COLO668 (cell line): ENCODE measurements at regions not wholly inside any gene's neighbourhood (a gene's known extent, or its start where the extent isn't known, plus 50 kb on each side); places are given as distances from the start of the nearest gene placed in this dataset.
"Not testable (repeated sequence)": the region's sequence is repeated elsewhere in the genome, so short reads cannot be mapped to it uniquely, and the experiment has no call there.

Source experiments
- DNase-seq: peaks from one replicate; lab custom pipeline; 2025; ENCODE audit not compliant: unreplicated experiment; lab: John Stamatoyannopoulos, UW

- DNase-seq: no peak
Measured at GRCh38 chr5:126009566-126009965, 413.6 kb upstream of the GRAMD2B start.

DNA sequence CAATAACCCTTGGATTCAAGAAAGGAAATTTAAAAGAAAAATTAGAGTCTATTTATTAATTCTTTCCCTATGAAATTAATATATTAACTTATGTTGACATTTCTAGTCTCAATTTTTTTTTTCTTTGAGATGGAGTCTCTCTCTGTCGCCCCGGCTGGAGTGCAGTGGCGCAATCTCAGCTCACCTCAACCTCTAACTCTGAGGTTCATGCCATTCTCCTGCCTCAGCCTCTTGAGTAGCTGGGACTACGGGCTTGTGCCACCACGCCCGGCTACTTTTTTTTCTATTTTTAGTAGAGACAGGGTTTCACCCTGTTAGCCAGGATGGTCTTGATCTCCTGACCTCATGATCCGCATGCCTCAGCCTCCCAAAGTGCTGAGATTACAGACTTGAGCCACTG, 411.7 kb upstream of the GRAMD2B start:
- not testable (repeated sequence) for DNase-seq

DNA sequence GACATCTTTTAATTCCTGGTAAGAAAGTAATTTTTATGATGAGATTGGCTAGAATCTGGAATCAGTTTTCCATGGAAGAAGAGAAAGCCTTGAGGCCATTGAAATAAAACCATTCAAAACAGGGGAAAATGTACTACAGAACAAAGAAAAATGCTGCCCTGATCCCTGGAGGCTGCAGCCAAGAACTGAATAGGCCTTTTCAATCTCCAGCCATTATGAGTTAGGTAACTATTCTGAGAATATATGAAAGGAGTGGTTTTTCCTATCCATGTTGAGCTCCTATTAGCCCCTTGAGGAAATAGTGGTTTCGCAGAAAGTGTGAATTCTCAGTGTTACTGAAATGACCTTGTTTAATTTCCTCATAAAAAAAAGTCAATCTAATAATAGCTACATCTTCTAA, 408.5 kb upstream of the GRAMD2B start:
- no peak for DNase-seq

GRCh38 chr5:126015235-126016181, 407.7 kb upstream of the GRAMD2B start:
- no peak for DNase-seq

- DNase-seq: no peak
Measured at GRCh38 chr5:126016256-126016655, 407.0 kb upstream of the GRAMD2B start.

- DNase-seq: no peak
Measured at GRCh38 chr5:126017096-126017495, 406.1 kb upstream of the GRAMD2B start.

- DNase-seq: no peak
Measured at GRCh38 chr5:126020770-126021169, 402.4 kb upstream of the GRAMD2B start.

GRCh38 chr5:126023994-126024441, 399.2 kb upstream of the GRAMD2B start:
- no peak for DNase-seq

GRCh38 chr5:126027149-126027548, 396.1 kb upstream of the GRAMD2B start:
- no peak for DNase-seq

DNA sequence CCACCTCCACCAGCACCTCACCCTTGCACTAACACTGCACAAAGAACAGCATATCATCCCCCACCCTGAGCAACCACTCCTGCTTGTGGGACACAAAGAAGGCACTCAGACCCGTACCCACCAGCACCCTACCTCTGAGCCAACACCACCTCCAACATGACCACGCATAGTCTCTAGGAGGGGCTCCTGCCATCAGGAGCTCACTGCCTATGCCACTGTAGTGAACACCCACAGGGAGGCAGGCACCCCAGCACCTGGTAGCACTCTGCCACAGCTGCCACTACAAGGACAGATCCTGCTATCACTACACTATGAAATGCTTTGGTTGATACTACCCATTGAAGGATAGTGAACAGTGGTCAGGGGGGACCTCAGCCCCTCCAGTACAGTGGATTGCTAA, 395.6 kb upstream of the GRAMD2B start:
- DNase-seq: no peak

DNA sequence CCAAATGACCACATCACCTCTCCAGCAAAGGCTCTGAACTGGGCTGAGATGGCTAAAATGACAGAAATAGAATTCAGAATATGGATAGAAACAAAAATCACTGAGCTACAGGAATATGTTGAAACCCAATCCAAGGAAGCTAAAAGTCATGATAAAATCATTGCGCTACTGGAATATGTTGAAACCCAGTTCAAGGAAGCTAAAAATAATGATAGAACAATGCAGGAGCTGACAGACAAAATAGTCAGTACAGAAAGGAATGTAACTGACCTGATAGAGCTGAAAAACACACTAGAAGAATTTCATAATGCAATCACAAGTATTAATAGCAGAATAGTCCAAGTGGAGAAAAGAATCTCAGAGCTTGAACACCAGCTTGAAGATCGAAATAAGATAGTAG, 394.9 kb upstream of the GRAMD2B start:
- DNase-seq: no peak

GRCh38 chr5:126029282-126029681, 393.9 kb upstream of the GRAMD2B start:
- not testable (repeated sequence) for DNase-seq

DNA sequence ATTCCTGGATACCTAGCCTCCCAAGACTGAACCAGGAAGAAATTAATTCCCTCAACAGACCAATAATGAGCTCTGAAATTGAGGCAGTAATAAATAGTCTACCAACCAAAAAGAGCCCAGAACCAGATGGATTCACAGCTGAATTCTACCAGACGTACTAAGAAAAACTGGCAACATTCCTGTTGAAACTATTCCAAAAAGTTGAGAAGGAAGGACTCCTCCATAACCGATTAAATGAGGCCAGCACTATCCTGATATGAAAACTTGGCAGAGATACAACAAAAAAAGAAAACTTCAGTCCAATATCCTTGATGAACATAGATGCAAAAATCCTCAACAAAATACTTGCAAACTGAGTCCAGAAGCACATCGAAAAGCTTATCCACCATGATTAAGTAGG, 392.5 kb upstream of the GRAMD2B start:
- DNase-seq: no peak

DNA sequence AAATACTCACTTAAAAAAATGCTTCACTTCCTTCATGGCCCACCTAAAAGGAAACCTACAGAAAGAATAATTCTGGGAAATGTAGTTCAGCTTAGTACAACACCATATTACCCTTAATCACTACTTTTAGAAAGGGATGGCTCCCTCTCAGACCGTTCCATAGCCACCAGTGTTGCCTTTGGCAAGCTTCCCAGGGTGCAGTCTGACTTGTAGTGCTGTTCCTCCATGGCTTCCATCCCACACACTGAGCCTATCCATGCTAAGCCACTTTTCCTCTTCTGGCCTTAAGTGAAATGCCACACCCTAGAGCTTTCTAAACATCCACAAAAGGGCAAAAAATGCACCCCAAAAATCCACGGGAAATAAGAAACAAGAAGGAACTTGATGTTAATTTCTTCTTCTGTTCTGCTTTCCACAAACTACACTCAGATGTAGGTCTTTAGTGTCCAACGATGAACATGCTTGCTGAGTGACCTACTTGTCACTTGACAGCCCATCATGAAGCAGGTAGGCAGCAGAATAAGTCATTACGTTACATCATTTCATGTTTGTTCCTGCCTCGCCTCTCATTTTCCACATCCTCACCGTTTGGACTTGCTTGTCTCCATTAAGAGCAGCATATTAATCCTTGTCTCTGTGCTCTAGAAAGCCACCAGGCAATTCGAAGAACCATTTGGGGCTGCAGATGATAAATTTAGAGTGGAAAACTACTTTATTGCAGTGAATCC, 391.1 kb upstream of the GRAMD2B start:
- no peak for DNase-seq

DNA sequence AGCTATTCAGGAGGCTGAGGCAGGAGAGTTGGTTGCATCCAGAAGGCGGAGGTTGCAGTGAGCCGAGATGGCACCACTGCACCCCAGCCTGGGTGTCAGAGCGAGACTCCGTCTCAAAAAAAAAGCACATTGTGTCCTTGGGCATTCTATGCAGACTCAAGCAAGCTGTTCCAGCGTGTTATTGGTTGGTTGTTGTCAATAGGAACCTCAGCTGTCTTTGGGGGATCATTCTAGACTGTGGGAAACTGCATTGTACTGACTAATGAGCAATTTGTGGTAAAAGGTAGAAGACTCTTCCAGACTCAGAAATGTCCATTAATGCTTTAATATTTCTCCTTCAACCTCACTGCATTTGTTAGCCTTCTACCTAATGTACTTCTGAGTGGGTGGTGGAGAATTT, 379.5 kb upstream of the GRAMD2B start:
- DNase-seq: no peak

DNA sequence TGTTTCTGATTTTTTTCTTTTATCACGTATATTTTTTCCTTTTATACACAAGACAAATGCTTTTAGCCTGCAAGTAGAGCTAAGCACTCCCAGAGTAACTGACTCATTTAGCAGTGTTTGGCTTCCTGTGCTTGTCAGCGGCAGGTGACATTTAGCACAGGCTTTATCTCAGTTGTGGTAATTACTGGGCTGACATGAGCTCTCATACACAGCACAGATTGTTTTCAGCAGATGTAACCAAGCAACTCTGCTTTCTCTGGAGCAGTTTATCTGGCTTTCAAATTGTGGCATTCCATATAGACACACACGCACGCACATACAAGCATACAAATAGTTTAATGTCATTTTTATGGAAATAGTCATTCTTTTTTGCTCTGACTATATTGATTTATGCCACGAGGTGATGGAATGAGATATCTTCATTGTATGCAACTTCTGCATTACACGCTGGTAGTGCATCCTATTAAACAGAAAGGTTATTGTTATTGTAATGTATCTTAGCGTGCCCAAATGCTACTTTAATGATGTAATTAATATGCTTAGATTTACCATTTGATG, 379.0 kb upstream of the GRAMD2B start:
- DNase-seq: peak; percentile 46

DNA sequence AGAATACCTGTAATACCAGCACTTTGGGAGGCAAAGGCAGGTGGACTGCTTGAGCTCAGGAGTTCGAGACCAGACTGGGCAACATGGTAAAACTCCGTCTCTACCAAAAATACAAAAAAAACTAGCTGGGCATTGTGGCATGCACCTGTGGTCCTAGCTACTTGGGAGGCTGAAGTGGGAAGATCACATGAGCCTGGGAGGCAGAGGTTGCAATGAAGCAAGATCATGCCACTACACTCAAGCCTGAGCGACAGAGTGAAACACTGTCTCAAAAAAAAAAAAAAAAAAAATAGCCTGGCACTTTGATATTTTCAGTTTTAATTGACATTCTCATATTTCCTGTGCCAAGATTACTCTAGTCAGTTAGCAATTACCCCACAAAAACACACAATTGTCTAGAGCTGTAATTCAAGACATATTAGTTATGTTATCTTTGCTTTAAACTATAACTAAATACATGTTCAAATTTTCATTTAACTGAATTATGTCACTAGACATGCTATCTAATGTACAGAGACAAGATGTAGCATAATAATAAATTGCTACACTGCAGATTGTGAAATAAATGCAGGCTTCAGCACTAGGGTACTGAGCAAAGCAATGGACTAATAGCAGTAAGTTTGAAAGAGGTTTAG, 378.2 kb upstream of the GRAMD2B start:
- DNase-seq: no peak

DNA sequence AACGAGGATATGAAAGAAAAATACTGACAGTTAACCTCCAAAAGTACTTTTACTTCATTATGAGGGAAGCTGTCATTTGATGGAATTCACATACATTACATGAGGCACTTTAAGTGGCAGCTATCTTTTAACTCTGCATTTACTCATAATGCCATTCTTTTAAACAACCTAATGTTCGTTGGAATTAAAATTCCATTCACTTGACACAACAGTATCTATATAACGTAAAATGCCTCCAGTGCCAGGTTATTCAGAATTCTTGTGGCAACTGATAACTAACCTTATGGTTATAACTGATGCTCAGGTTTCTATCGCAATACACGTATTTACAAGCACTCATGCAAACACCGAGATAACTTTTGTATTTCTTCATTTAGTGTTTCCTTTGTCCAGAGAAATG, 376.9 kb upstream of the GRAMD2B start:
- no peak for DNase-seq

GRCh38 chr5:126046846-126047571, 376.2 kb upstream of the GRAMD2B start:
- DNase-seq: no peak

DNA sequence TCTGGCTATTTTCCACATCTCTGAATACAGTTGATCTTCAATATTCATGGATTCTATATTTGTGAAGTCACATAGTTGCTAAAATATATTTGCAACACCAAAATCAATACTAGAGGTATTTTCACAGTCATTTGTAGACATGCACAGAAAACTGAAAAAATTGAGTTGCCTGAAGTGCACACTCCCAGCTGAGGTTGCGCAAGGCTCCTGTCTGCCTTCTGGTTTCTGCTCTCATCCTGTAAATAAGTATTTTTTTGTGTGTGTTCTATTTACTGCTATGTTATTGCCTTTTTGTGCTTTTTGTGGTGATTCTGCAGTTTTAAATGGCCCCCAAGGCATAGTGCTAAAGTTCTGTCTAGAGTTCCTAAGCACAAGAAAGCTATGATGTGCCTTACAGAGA, 371.1 kb upstream of the GRAMD2B start:
- DNase-seq: no peak

- DNase-seq: no peak
Measured at GRCh38 chr5:126052791-126053190, 370.4 kb upstream of the GRAMD2B start.
